ENCODE measurements at regions not wholly inside any gene's neighbourhood (a gene's known extent, or its start where the extent isn't known, plus 50 kb on each side); places are given as distances from the start of the nearest gene placed in this dataset.

- no peak for TF ChIP-seq CTCF (IDR thresholded peaks at IDR 0.05; ENCODE audit: insufficient read depth, low read length)
- TF ChIP-seq GABPA (IDR thresholded peaks at IDR 0.05; ENCODE audit: low read depth): no peak
- TF ChIP-seq SPI1 (IDR thresholded peaks at IDR 0.05; ENCODE audit: borderline replicate concordance, low read depth): no peak
- no peak for TF ChIP-seq REST (IDR thresholded peaks at IDR 0.05; ENCODE audit: insufficient replicate concordance, low read depth)
- TF ChIP-seq POLR2AphosphoS5 (IDR thresholded peaks at IDR 0.05; ENCODE audit: low read depth): no peak
Measured at GRCh38 chr19:57037556-57037955, 82.2 kb upstream of the USP29 start.
